KOPT-K1 (cell line): ENCODE measurements at regions not wholly inside any gene's neighbourhood (a gene's known extent, or its start where the extent isn't known, plus 50 kb on each side); places are given as distances from the start of the nearest gene placed in this dataset.

ENCODE experiments used
- H3K27ac ChIP-seq: fragments of 200-600 bp; sonication (generic); 2 replicates; pipeline ENCODE4 v1.5.1; 2016; ENCODE audit warnings: antibody characterized with exemption, mild to moderate bottlenecking, low read depth, low read length; ENCODE audit not compliant: poor library complexity, severe bottlenecking
- H3K36me3 ChIP-seq: fragments of 200-600 bp; sonication (generic); 2 replicates; pipeline ENCODE4 v1.5.1; 2017; ENCODE audit warnings: antibody characterized with exemption, mild to moderate bottlenecking, low read length, moderate library complexity; ENCODE audit not compliant: insufficient read depth
- H3K9me3 ChIP-seq: fragments of 200-600 bp; sonication (generic); 2 replicates; pipeline ENCODE4 v1.5.1; 2017; ENCODE audit warnings: antibody characterized with exemption, low read length, mild to moderate bottlenecking; ENCODE audit not compliant: insufficient read depth, poor library complexity, severe bottlenecking

DNA sequence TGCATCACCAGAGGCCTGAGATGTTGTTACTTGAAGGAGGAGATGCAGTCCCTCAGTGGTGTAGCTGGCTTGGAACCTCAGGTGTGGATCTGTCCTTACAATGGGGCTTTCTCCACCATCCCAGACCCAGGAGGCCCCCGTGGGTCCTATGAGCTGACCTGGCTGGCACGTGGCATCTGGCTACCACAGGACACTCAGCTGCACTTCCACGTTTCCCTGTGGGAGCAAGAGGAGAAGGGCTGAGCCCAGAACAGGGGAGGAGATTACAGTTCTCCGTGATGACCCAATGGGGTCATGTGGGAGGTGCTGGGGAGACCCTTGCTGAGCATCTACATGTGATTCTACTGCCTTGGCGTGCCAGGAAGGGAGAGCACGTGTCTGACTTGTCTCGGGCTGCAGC, 1448.4 kb downstream of the TBC1D22A start:
- no peaks in the 10 kb centered on the region for H3K36me3 ChIP-seq
- H3K9me3 ChIP-seq: peaks cover 15% of the 10 kb centered on the region
- no peak overlapping the region for H3K27ac ChIP-seq

DNA sequence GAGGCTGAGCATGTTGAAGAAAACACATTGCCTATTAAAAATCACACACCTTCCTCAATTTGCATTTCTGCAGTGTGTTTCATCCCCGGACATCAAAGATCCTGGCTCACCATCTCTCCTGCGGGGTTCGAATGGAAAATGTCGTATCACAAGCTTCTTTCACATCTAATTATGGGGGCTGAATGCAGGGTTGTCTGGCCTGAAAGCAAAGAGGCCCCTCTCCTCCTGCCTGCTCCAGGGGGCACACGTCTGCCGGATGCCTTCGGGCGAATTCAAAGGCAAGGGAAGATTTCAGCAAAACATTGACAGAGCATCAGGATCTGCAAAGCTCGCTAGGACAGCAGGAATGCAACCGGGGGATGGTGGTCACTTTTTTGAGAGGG, 1447.7 kb downstream of the TBC1D22A start:
- no peak overlapping the region for H3K27ac ChIP-seq
- H3K36me3 ChIP-seq: no peaks in the 10 kb centered on the region
- H3K9me3 ChIP-seq: peaks cover 15% of the 10 kb centered on the region

DNA sequence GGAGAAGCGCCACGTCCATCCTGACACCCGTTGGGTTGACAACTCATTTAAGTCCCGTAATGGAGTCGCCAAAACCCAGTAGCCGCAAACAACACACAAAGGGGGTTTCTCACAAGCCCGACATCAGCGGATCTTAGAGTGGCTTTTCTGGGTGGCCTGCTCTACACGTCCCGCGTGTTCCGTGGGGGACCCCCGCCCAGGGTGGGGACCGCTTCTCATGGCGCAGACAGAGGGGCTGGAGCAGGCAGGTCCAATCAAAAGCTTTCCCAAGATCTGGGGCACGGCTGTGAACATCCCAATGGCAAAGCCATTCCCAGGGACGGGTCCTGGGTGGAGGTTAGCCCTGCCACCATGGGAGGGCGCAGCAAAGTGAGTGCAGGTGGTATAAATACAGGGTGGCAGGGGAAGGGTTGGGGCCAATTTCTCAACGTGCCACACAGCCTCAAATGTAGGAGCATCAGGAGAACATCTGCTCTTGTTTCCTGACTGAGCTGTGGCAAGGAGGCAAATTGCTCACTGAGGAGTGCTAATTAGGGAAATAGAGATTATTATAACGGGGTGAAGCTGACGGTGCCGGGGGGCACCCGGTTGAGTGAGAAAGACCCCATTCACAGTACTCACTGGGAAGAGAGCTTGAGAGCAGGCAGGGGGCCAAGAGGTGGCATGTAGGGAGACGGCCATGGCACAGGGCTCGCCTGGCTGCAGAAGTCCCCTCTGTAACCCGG, 1447.2 kb downstream of the TBC1D22A start:
- Histone ChIP-seq H3K27ac (no peak overlapping the region), H3K36me3 (no peaks in the 10 kb centered on the region), H3K9me3 (peaks cover 15% of the 10 kb centered on the region)

DNA sequence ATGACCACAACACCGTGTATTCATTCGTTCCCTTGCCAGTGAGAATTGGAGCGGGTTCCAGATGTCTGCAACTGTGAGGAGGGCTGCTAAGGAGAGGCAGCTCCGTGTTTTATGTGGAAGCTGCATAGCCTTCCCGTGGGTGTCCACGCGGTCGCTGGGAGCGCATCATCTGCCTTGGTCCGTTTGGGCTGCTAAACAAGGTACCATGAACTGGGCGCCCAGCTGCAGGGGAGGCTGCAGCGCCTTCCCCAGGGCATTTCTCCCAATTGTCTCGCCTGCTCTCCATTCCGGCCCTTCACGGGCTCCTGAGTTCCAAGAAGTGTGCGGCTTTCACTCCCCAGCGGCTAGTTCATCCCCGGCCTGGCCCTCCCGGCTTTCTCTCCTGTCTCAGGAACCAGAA, 1446.4 kb downstream of the TBC1D22A start:
- H3K27ac ChIP-seq: no peak overlapping the region
- H3K9me3 ChIP-seq: peaks cover 15% of the 10 kb centered on the region
- no peaks in the 10 kb centered on the region for H3K36me3 ChIP-seq

DNA sequence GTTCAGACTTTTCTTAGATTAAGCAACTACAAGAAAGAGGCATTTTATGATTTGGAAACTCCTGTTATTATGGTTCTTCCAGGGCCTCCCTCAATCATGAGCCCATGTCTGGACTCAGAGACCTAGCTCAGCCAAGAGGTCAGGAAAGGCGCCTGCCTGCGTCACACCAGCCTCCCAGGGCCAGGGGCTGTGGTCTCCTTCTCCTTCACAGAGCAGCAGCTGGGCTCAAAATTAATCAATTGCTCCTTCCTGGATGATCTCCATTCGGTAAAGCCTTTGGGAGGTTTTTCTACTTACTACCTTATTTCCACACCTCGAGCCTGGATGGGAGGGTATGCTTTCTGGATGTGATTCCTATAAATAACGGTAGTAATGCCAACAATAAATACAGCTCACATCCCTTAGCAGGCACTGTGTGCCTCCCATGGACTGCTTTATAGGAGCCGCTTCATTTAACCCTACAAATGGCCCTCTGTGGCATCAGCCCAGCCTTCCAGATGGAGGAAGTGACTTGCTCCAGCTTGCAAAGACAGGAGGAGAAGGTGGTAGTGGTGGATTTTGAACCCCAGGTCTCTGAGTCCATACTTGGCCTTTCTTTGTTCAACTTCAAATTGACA, 1445.6 kb downstream of the TBC1D22A start:
- H3K27ac ChIP-seq: no peak overlapping the region
- peaks cover 15% of the 10 kb centered on the region for H3K9me3 ChIP-seq
- no peaks in the 10 kb centered on the region for H3K36me3 ChIP-seq

DNA sequence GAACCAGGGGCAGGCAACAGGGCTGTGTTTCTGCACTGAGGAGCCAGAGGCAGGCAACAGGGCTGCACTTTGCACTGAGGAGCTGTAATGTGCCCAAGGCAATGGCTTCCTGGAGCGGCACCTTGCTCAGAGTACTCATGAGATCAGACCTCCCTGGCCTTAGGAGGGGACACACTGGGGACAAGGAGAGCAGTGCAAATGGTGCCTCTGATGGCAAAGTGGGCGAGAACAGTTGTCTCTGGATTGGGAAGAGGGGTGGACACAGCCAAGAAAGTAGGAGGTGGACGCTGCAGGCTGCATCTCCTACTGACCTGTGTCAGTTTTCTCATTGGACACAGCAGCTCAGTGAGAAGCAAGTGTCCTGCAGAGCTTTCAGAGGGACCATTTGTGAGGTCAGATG, 1443.3 kb downstream of the TBC1D22A start:
- H3K9me3 ChIP-seq: peaks cover 15% of the 10 kb centered on the region
- H3K27ac ChIP-seq: no peak overlapping the region
- H3K36me3 ChIP-seq: no peaks in the 10 kb centered on the region

DNA sequence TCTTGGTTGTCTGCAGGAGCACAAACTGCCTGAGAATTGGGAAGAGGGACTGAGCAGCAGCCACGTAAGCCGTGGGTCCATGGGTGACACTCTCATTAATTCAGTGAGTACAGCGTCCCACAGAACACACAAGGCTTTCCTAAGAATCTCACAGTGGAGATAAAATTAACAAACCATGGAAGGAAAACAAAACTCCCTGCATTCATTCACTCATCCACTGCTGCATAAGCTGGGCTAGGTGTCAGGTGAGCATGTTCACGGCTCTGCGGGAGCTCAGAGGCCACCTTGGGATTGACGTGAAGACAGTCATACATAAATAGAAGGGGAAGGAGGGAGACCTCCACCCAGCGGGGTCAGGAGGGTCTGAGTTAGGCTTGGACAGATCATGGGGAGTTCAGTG, 1442.7 kb downstream of the TBC1D22A start:
- Histone ChIP-seq H3K36me3 (no peaks in the 10 kb centered on the region), H3K27ac (no peak overlapping the region), H3K9me3 (peaks cover 15% of the 10 kb centered on the region)

DNA sequence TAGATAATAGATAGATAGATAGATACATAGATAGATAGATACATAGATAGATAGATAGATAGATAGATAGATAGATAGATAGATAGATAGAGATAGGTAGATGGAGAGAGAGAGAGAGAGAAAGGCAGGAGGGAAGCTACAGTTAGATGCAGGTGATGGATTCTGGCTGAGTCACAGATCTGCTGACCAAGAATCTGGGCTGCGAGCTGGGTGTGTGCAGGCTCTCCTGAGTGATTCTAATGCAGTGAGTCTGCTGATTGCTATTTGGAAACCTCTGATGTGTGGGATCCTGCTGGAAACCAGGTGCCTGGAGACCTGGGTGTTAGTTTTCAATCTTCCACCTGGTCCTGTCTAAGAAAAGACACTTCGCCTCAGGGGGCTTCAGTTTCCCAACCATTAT, 1441.8 kb downstream of the TBC1D22A start:
- Histone ChIP-seq H3K9me3 (peaks cover 10% of the 10 kb centered on the region), H3K36me3 (no peaks in the 10 kb centered on the region), H3K27ac (no peak overlapping the region)

DNA sequence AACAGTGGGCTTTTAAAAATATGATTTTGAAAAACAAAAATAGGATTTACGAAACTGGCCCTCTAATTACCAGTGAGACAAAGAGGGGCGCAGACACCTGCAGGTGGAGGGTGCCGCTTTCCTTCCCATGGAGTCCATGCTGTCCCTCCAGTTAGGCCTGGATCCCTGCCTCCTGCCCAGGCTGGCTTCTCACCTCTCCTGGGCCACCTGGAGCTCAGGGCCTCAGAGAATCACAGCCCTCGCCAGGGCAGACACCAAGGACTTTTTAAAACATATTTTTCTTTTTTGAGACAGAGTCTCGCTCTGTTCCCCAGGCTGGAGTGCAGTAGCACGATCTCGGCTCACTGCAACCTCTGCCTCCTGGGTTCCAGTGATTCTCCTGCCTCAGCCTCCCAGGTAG, 1437.2 kb downstream of the TBC1D22A start:
- Histone ChIP-seq H3K27ac (no peak overlapping the region), H3K9me3 (peaks cover 5% of the 10 kb centered on the region), H3K36me3 (no peaks in the 10 kb centered on the region)

DNA sequence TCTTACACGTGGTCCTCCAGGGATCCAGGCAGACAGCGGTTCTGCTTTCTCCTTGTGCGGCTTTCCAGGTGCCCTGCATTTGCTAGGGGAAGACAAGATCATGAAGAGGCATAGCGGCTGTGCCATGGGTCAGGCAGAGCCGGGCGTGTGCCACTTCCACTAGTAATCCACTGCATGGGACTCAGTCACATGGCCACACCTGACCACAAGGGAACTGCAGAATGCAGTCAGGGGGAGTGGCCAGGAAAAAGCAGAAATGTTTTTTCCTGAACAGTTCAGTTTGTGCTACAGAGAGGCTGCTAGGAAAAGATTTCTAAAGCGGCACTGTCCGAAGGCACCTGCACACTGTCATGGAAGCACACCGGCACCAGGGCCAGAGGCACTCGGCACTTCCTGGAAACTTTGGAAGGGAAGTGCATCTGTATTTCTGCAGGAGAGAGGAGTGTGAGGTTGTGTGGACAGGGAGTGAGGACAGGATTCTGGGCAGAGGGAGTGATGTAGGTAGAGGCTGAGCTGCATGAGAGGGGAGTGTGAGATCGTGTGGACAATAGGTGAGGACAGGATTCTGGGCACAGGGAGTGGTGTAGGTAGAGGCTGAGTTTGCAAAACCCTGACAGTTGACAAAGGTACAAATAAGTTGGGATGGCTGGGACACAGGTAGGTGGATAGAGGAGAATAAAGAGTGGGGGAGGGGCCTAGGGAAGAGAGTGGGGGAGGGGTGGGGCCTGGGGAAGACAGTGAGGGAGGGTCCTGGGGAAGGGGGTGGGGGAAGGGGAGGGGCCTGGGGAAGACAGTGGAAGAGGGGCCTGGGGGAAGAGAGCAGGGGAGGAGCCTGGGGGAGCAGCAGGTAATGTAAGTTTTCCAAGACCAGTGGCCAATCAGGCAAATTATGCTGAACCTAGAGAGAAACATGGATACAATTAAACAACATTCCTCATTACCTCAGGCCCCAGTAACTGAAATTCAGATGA, 1436.3 kb downstream of the TBC1D22A start:
- H3K9me3 ChIP-seq: peaks cover 5% of the 10 kb centered on the region
- H3K36me3 ChIP-seq: no peaks in the 10 kb centered on the region
- no peak overlapping the region for H3K27ac ChIP-seq

DNA sequence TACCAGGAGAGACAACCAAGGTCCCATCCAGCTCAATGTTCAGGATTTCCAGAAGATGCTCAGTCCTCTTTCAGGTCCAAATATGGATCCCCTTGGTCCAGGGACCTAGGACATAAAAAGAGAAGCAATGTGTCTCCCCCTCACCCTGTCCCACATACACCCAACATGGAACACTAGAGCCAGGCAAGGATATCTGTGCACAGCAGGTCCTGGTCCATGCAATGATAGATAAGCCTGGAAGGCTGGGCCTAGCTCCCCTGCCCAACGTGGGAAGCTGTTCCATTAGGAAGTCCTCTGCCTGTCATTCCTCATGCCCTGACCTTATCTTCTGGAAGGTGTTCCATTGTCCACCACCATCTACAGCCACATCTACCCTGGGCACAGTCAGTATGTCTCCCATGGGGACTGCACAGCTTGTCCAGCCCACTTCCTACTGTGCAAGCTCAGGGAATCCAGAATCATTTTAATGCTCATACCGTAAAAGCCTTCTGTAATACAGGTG, 1434.8 kb downstream of the TBC1D22A start:
- peaks cover 11% of the 10 kb centered on the region for H3K9me3 ChIP-seq
- H3K27ac ChIP-seq: no peak overlapping the region
- no peaks in the 10 kb centered on the region for H3K36me3 ChIP-seq

DNA sequence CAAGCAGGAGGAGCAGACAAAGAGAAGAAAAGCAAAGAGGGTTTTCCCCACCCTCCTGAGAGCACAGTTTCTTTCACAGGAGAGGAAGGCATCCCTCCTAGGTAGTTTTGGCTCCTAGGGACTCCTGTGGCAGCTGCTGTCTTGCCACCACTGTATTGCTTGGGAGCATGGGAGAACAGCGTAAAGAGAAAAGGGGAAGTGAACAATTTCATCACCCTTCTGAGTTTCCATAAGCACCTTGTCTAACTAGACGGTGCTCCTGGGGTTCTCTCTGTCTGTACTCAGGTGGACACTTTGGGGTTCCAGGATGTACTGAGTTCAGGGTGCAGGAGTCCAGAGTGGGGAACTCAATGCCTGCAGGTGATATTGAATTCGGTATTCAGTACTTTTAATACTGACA, 1430.5 kb downstream of the TBC1D22A start:
- Histone ChIP-seq H3K9me3 (peaks cover 26% of the 10 kb centered on the region), H3K36me3 (no peaks in the 10 kb centered on the region), H3K27ac (no peak overlapping the region)

DNA sequence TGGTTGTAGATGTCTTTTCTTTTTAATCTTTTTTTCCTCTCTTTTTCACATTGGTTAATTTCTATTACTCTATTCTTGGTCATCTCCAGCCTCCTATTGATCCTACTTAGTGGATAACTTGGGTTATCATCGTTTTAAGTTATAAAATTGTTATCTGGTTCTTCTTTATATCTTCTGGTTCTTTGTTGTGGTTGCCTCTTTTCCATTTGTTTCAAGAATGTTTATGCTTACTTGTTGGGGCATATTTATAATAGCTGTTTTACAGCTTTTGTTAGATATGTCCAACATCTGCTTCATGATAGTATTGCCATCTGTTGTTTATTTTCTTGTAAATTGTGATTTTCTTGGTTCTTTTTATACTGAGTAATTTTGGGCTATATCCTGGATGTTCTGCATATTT, 1429.6 kb downstream of the TBC1D22A start:
- Histone ChIP-seq H3K36me3 (no peaks in the 10 kb centered on the region), H3K27ac (no peak overlapping the region), H3K9me3 (peaks cover 26% of the 10 kb centered on the region)

DNA sequence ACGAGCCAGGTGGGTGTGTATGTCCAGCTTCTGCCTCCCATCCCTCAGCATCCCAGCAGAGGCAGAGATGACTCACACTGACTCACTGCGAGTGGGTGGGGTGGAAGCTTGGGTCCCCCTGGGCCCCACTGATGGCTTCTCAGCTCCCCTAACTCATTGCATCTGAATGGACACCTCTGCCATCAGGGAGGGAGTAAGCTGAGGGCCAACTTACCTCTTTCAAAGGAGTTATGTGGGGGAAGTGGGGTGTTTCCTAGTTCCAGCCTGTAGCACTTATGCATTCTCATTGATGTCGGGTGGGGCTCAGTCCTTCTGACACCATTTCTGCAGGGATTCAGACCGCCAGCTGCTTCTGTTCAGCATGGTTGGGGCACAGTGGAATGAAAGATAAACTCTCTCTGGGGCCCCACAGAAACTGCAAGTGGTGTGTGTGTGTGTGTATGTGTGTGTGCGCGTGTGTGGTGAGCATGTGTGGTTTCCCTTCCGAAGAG, 1425.8 kb downstream of the TBC1D22A start:
- Histone ChIP-seq H3K27ac (no peak overlapping the region), H3K36me3 (no peaks in the 10 kb centered on the region), H3K9me3 (peaks cover 26% of the 10 kb centered on the region)

DNA sequence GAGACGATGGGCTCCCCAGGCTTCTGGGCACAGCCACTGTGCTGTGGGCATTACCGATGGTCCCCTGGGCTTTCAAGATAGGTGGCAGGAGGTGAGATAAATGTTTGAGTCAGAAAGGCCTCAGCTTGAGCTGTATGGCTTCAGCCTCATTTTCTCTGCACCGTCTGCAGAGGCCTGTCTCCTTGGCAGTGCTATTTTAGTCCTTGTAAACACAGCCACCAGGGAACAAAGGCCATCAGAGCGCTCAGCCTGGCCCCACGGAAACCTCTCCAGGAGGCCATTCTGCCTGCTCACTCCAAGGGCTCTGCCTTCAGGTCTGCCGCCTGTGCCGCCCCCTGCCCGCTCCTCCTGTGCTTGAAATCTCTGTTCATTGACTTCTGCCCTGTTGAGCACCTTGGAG, 1424.9 kb downstream of the TBC1D22A start:
- Histone ChIP-seq H3K9me3 (peaks cover 22% of the 10 kb centered on the region), H3K36me3 (no peaks in the 10 kb centered on the region)

More for the DNA sequence above, 1424.9 kb downstream of the TBC1D22A start:
- no peak overlapping the region for H3K27ac ChIP-seq
